GM12874 (cell line): ENCODE measurements at regions not wholly inside any gene's neighbourhood (a gene's known extent, or its start where the extent isn't known, plus 50 kb on each side); places are given as distances from the start of the nearest gene placed in this dataset.

Source experiments
- CTCF ChIP-seq: IDR thresholded peaks from 2 replicates; pipeline ENCODE4 v1.5.1; 2011; ENCODE audit warnings: low read depth, mild to moderate bottlenecking, control low read depth, low read length, moderate library complexity; ENCODE audit not compliant: insufficient read depth

- TF ChIP-seq CTCF: no peak
Observed at GRCh38 chr5:67588389-67588788, 391.8 kb upstream of the CD180 start.

- no peak for TF ChIP-seq CTCF
Observed at GRCh38 chr5:67581203-67581602, 384.6 kb upstream of the CD180 start.

GRCh38 chr5:67578011-67578410, 381.4 kb upstream of the CD180 start:
- TF ChIP-seq CTCF: no peak

- TF ChIP-seq CTCF: no peak
Observed at GRCh38 chr5:67577424-67577823, 380.8 kb upstream of the CD180 start.

- TF ChIP-seq CTCF: no peak
Observed at GRCh38 chr5:67576112-67576511, 379.5 kb upstream of the CD180 start.

GRCh38 chr5:67575087-67575486, 378.5 kb upstream of the CD180 start:
- no peak for TF ChIP-seq CTCF

- TF ChIP-seq CTCF: no peak
Observed at GRCh38 chr5:67561151-67561932, 364.7 kb upstream of the CD180 start.
